Activated CD8-positive, alpha-beta memory T cell treated with anti-CD3 and anti-CD28 coated beads, Interleukin-2, amount 50 U/mL, for 24 hours (primary cell): ENCODE measurements at regions not wholly inside any gene's neighbourhood (a gene's known extent, or its start where the extent isn't known, plus 50 kb on each side); places are given as distances from the start of the nearest gene placed in this dataset.

Source experiments
- DNase-seq: peaks from one replicate; pipeline ENCODE4 v3.0.0-alpha.2; 2020; ENCODE audit errors: extremely low read depth

DNA sequence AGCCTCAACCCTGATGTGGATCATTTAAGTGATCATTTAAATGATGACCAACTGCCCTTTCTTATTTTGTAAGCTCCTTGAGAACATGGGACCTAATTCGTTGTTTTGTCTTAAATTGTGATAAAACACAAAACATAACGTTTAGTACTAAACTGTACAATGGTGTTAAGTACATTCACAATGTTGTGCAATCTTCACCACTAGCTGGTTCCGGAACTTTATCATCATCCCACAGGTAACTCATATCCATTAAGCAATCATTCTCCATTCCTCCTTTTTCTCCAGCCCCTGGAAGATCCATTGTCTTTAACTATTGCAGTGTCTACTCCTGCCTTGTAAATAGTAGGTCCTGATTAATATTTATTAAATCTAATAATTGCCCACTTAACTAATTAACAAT lies 460.5 kb upstream of the BRINP1 start:
- DNase-seq = no peak

DNA sequence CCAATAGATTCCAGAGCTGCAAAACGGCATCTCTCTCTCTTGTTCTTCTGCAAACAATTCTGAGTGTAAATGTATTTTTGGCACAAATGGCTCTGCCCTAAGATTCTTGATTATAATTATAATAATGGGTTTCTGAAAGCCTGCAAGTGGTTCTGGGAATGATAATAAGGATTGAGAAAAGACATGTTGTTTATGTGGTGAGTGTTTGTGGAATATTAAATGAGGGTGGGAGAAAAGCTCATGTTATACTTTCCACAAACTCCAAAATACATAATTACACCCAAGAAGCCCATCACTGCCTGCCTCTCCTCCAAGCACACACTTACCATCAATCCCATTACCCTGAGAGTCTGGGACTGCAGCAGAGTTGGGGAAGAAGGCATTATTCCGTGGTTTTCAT lies 460.0 kb upstream of the BRINP1 start:
- no peak for DNase-seq

DNA sequence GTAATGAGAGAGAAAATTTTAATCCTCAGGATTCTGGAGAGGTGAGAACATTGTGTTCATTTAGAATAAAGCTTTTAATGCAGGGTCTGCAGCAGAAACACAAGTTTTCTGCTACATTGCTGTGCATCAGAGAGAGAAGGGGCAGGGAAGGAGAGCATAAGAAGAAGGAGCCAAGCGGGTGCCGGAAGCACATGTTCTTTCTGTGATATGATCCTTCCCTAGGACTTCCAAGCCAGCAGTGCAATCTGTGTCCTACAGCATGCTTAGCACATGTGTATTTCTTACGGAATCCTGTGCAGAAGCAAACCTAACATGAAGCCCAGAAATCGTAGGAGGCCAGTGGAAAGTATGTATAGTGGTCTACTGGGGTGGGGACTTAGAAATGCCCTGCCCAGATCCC lies 458.3 kb upstream of the BRINP1 start:
- no peak for DNase-seq

DNA sequence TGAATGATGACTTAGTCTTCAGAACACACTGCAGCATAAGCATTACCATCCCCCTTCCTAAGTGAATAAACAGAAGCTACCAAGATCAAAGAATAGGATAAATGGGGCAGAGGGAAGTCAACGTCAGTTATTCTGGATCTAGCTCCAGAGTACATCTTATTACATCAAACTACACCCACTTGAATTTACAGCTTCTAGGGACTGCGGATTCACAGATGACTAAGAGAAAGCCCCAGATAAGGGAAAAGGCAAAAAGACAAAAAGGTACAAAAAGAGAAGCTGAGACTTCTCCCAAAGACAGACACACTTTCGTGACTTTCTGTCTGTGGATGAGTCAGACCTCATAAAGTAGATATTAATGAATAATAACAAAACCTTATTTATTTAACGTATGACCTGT lies 457.9 kb upstream of the BRINP1 start:
- DNase-seq = no peak

DNA sequence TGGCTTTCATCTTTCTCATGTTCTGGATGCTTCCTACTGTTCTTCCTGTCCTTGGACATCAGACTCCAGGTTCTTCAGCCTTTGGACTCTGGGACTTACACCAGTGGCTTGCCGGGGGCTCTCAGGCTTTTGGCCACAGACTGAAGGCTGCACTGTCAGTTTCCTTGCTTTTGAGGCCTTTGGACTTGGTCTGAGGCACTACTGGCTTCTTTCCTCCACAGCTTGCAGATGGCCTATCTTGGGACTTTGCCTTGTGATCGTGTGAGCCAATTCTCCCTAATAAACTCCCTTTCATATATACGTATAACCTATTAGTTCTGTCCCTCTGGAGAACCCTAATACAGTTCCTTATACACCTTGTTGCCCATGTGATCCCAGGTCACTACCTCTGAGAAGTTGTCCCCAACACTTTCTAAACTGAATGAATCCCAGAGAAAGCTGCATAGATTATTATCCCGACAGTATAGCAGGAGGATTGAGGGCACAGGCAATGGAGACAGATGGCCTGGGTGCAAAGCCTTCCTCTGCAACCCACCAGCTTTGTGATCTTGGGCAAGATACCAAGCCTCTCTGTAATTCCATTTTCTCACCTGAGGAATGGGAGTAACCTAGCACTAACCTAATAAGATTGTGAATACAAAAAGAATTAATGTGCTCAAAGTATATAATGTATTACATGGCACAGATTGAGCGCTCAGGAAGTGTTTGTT lies 449.6 kb upstream of the BRINP1 start:
- no peak for DNase-seq

DNA sequence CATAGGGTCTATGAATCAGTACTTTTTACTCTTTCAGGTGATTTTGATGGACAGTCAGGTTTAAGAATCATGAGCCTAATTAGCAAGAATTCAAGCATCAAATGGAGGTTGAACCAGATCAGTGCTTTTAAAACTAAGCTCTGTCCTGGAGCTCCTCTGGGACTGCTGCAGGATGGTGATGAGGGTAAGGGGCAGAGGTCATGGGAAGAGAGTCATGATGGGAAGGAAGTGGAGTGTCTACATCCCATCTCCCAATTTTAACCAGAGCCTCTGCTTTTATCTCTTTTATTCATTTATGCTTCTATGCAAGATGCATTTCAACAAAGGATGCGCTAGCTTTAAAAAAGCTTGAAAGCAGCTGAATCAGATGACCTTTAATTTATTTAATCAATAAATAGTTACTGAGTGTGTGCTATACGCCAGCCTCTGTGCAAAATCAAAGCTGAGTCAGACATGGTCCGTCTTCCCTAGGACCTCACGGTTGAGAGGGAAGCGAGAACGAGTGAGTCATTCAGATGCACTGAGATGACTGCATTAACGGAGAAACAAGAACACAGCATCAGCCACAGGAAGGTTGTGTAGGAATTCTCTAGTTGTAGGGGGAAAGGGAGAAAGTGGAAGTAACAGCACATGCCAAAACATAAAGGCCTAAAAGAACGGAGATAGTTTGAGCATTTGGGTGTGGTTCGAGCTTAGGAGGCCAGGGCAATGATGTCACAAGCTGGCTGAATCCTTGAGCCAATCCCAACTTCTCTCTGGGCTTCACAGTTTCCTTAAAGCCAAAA lies 441.6 kb upstream of the BRINP1 start:
- no peak for DNase-seq

DNA sequence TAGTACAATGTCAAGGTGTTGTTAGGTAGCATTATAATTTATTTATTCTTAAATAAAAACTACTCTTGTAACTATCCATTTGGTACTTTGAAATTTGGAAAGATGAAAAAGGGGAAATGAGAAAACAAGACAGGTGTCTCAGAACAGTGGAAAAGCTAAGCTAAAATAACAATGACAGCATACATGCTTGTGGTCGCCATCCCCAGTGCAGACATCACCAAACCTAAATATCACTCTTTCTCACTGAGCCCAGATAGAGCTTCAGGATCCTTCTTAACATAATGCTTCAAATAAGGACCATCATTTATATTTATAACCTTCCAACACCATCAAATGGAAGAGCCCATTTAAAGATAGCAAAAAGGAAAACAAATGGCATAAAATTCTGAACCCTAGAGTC lies 434.4 kb upstream of the BRINP1 start:
- no peak for DNase-seq

DNA sequence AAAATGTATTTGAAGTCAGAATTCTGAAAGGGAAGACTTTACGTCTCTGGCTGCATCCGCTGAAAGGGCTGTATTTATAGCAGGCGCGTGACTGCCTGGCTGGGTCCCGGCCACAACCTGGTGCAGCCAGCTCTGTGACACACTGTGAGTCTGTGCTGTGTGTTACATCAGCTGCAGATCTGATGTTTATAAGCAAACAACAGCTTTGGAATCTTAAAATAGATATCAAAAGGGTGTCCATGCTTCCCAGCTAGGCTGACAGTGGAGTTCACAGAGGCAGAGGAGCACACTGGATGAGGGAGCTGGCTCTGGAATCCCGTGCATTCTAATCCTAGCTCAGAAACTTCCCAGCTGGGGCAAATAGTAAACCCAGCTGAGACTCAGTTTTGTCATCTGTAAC lies 433.4 kb upstream of the BRINP1 start:
- no peak for DNase-seq

DNA sequence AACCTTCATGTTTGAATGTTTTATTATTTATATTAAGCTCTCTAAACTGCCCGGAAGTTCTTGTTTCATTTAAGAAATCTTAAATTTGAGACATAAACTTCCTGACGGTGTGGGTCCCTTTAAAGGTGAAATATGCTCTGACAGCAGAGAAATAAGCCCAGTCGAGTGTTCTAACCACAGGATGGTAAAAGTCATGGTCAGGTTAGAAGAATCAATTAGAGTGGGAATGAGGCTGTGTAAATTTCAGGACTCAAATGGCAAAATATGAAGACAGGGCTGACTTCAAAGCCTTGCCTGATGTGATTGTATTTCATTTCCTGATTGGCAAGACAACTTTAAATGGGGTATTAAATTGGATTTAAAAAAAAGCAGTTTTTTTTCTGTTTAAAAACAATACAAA lies 432.9 kb upstream of the BRINP1 start:
- no peak for DNase-seq

DNA sequence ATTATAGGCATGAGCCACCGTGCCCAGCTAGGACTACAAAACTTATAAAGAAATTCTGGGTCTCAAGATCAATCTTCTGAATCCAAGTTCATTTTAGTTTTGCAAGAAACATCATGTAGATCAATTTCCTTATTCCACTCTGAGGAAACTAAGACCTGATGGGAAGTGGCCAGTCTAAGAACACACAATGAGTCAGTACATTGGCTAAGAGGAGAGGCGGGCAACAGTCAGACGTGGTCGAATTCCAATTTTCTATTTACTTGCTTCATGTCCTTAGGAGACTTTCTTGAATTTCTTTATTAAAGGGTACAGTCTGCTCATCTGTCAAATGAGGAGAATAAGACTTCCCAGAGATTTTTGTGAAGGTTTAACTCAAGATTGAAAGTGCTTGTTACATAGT lies 432.1 kb upstream of the BRINP1 start:
- DNase-seq = no peak

DNA sequence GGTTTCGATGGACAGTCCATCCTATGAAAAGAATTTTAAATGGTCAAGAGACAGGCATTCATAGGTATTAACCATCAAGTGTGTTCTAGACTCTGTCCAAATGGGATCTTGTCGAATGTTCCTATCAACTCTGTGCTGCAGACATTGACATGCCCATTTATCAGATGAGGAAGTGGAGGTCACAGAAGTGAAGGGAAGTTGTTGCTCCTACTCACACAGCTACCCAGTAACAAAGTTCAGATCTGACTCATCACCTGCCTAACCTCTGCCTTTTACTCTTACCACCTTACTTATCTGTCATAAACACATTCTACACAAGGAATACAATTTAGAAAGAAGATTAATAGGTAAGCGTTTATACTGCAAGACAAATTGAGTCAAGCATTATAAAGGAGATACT lies 426.2 kb upstream of the BRINP1 start:
- DNase-seq = no peak

DNA sequence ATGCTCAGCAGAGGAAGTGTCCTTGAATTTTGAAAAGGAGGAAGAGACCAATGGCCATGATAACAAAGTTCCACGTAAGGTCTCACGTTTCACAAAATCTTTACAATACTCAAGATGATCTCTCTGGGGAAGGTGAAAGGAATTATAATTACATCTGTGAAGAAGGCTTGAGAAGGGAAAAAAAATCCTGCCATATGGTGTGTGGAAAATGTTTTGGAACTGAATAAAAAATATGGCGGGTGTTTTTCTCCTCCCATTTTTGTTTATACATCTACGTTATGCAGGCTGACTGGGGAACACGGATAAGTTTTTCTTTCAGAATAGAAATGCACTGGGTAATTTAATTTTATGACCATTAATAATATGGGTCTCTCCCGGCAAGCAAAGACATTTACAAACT lies 425.6 kb upstream of the BRINP1 start:
- no peak for DNase-seq

DNA sequence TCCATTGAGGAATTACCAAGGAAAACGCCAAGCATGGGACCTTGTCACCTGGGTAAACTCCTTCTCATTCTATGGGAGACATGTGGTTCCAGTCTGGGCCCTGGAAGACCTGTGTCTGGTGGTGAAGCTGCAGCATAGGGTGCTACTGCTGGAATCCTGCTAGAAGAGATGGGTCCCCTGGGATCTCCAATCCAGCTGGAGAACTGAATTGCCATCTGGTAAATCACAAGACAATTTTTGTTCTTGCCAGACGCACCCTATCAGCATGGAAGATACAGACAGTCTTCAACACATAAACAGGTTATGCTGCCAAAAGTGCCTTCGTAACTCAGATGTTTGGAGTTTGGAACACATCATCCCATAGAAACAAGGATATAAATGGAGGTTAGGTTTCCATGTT lies 424.0 kb upstream of the BRINP1 start:
- no peak for DNase-seq

DNA sequence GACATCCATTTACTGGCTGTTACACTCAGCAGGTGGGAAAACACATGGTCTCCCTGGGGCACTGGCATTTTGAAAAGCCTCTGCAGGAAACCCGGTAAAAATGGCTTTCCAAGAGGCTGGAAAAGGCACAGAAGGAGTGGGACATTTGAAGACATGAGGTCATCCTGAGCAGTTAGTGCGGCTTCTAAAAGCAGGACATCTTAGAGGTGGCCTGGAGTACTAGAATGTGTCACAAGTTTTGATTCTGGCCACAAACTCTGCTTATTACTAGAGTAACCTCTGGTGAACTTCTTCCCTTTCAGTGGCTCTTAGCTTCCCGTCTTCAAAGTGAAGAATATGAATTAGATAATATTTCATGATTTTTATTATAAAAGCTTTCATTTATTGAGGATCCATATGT lies 423.0 kb upstream of the BRINP1 start:
- no peak for DNase-seq

DNA sequence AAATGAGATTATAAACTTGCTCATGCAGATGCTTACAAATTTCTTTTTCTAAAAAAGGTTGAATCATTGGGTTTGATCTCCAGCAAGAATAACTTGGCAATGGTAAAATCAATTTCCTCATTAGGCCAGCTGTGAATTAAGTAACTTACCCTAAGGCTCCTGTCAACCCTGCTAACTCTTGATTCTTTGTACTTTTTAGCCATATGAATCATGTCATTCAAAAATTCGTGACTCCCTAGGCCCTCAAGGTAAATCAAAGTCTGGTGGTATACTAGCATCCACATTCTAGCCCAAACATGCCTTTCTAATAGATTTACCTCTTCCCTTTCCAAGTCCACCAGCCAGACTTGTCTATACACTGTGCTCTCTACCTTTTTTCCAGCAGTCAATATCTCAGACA lies 420.8 kb upstream of the BRINP1 start:
- no peak for DNase-seq

DNA sequence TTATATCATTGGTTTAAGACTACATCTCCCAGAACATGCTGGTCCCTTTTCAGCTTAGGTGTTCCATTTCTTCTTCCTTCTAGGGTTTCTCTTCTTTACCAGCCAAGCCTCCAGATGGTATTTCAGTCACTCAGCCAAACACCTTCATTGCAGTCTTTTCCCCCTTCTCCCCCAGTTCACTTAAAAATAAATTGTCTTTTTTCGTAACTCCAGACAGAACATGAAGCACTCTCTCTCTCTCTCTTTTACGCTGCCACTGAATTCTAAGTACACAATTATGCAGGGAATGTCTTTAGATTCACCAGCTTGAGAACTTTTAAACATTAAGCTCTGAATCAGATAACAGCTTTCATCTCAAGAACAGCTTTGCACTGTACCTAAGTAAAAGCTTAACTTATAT lies 419.7 kb upstream of the BRINP1 start:
- no peak for DNase-seq

DNA sequence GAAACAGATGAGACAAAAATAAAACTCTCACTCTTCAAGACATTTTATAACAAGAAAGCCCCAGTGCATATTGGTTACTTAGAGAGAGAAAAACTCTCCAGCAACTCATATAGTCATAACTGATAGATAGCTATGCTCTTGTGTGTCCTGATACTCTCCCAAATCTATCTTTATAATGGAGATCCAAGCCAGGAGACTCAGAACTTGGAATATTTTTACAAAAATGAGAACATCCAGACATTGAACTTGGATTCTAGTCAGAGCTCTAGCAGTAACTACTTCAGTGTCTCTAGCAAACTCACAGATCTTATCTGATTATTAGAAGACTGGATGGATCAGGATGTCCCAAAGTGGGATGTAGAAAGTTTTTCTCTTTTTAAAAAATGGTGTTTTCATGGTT lies 412.7 kb upstream of the BRINP1 start:
- no peak for DNase-seq

DNA sequence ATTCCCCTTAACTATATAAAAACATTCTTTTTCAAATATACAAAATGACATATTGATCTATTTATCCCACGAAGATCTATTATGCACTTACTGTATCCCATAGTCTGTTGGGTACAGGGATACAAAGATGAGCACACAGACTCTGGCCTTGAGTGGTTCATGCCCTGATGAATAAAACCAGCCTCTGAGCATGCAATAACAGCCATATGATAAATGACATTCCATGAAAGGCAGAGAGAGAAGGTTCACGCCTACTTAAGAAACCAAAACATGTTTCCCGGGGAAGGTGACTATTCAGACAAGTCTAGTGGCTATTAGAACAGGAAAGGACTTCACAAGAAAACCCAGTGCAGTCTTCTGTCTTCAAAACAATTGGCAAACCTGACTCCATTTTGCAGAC lies 406.2 kb upstream of the BRINP1 start:
- DNase-seq = no peak

DNA sequence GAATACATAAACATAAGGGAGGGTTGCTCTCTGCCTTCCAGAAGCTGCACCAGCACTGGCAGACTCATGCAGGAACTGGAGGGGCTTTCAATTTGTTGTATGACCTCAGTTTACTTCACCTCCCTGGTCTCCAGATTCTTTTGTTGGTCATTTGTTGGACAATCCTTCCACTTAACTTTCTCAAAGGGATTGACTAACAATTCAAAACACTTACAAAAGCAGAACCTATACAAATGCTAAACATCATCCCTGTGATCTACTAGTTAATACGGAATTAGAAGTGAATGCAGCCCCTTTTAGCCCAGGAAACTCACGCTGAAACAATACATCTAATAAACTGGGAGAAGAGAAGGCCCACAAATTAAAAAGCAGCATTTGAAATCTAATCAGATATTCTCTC lies 404.6 kb upstream of the BRINP1 start:
- no peak for DNase-seq

DNA sequence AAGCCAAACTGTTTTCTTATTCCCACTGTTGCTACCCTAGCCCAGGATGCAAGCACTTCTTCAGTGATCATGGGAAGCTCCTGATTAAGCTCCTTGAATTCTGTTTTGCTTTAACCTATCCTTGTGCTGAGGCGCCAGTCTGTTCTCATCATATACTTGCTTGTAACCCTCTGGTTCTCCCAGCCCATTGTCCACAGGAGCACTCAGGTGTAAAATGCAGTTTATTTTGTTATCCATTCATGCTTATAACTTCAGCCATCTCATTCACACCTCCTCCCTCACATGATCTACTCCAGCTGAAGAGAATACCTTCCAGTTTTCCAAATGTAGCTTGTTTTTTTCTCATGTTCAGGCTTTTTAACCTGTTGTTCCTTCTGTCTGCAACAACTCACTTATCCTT lies 402.1 kb upstream of the BRINP1 start:
- no peak for DNase-seq

DNA sequence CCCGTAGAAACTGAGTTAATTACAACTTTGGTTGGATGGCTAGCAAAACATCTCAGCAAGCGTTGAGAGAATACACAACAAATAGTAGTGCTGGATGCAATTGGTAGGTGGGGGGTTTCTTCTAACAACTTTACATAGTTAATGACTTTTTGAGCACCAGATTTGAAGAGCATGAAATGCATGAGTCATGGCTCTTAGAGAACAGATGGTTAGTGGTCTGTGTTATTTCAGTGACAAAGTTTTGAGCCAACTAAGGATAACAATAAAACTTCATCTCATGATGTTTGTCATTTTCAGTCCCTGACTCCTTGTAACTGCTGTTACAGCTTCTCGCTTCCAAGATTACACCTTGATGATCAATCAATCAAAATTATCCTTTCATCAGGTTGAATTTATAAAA lies 399.0 kb upstream of the BRINP1 start:
- DNase-seq = no peak

DNA sequence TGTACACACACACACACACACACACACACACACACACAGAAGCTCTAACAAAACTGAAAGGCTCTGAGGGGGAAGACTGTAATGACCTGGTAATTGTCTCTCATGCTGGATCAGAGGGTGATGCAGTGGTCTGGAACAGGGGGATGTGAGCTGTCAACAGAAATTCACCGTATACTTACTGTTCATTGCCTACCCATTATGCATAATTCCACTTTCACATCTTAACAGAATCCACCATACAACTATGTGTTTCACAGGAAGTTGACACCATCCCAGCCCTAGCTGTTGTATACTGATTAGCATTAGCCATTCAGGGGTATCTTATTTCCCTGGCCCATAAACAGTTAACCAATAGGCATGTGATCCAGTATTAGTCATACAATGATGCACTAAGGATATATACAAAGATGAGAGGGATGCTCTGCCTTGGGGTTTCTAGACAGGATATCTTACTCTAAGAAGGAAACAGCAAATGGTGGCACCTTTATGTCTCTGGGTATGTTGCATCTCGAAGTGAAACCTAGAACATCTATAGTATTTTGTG lies 396.5 kb upstream of the BRINP1 start:
- no peak for DNase-seq

DNA sequence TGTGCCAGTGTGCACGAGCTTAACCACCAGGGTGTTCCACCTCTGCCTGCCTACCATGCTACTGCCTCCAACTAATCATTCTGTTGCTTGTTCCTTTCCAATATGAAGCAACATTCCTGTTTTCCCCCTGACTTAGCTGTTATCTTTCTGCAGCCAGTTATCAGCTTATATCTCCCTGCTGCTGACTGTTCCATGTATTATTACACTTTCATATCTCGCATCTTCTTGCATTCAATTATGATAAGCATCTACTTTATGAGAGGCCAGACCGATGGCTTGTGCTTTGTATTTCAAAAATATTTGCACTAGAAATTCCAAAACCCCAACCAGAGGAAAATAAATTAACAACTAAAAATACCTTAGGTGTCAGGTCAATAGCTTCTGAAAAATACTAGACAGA lies 394.0 kb upstream of the BRINP1 start:
- DNase-seq = no peak
